H1 (cell line): ENCODE measurements at regions not wholly inside any gene's neighbourhood (a gene's known extent, or its start where the extent isn't known, plus 50 kb on each side); places are given as distances from the start of the nearest gene placed in this dataset.

Experiments used
- CTCF ChIA-PET: fragments of 300-600 bp; sonication (Branson Sonifier 250); formaldehyde crosslinking; loops from one replicate; lab custom pipeline; 2021; ENCODE audit not compliant: partially characterized antibody; lab: Charles Lee
- POLR2A ChIA-PET: fragments of 300-600 bp; sonication (Branson Sonifier 250); formaldehyde crosslinking; loops from one replicate; lab custom pipeline; 2021; ENCODE audit warnings: inconsistent platforms; ENCODE audit not compliant: partially characterized antibody; lab: Charles Lee
- DNase-seq, 2 experiments: peaks; one replicate each; pipeline versions ENCODE4 v3.0.0 to v3.0.0-alpha.2; 2010 to 2022; ENCODE audit warnings: low spot score in 2 of 2, low read depth in 1 of 2, mixed read lengths in 1 of 2
- FAIRE-seq: peaks from 2 replicates; lab custom pipeline; 2011; peaks lifted over from hg19 to GRCh38; lab: Jason Lieb, UNC
- H2AFZ ChIP-seq: 2 replicates; pipeline ENCODE4 v1.8.1; 2012; ENCODE audit warnings: low read length, inconsistent platforms
- H2AK5ac ChIP-seq: 2 replicates; pipeline ENCODE4 v1.6.1; 2013; ENCODE audit warnings: low read depth, low read length
- H2BK120ac ChIP-seq: replicated peaks from 2 replicates; pipeline ENCODE3; 2013; ENCODE audit warnings: low read depth, low read length, inconsistent platforms
- H2BK12ac ChIP-seq: 2 replicates; pipeline ENCODE4 v1.6.1; 2013; ENCODE audit warnings: low read depth, low read length
- H2BK15ac ChIP-seq: 2 replicates; pipeline ENCODE4 v1.6.1; 2013; ENCODE audit warnings: low read length
- H2BK20ac ChIP-seq: 2 replicates; pipeline ENCODE4 v1.6.1; 2013; ENCODE audit warnings: low read length
- H2BK5ac ChIP-seq: 2 replicates; pipeline ENCODE4 v1.6.1; 2013; ENCODE audit warnings: low read depth, low read length
- H3K14ac ChIP-seq: 2 replicates; pipeline ENCODE4 v1.6.1; 2013; ENCODE audit warnings: inconsistent platforms; ENCODE audit not compliant: insufficient read length
- H3K18ac ChIP-seq: 2 replicates; pipeline ENCODE4 v1.6.1; 2013; ENCODE audit warnings: low read length; ENCODE audit errors: extremely low read depth
- H3K23ac ChIP-seq: 2 replicates; pipeline ENCODE4 v1.6.1; 2013; ENCODE audit warnings: inconsistent platforms; ENCODE audit not compliant: insufficient read length
- H3K23me2 ChIP-seq: 2 replicates; pipeline ENCODE4 v1.6.1; 2013; ENCODE audit warnings: low read depth, low read length
- H3K27ac ChIP-seq: 2 replicates; pipeline ENCODE4 v1.6.1; 2011; ENCODE audit warnings: low read depth, low read length, inconsistent platforms
- H3K27me3 ChIP-seq, 4 experiments: replicated peaks in 1 of 4; 1 replicate in 1 of 4; 2 replicates in 3 of 4; pipeline versions ENCODE4 v1.6.1 to v1.8.1; 2011 to 2013; ENCODE audit warnings: low read length in 3 of 4, mild to moderate bottlenecking in 3 of 4, inconsistent platforms in 2 of 4, mixed read lengths in 2 of 4, moderate library complexity in 1 of 4; ENCODE audit not compliant: control insufficient read depth in 3 of 4, insufficient read depth in 3 of 4; ENCODE audit errors: extremely low read depth in 1 of 4
- H3K36me3 ChIP-seq, 4 experiments: 2 replicates each; pipeline versions ENCODE4 v1.6.1 to v1.8.1; 2011 to 2013; ENCODE audit warnings: mild to moderate bottlenecking in 4 of 4, low read length in 3 of 4, moderate library complexity in 2 of 4, control low read depth in 1 of 4, inconsistent platforms in 1 of 4; ENCODE audit not compliant: insufficient read depth in 4 of 4, control insufficient read depth in 2 of 4
- H3K4ac ChIP-seq: replicated peaks from 2 replicates; pipeline ENCODE3; 2013; ENCODE audit warnings: low read length, low read depth, mixed read lengths, inconsistent platforms; ENCODE audit not compliant: insufficient read length
- H3K4me1 ChIP-seq, 4 experiments: replicated peaks in 1 of 4; 1 replicate in 1 of 4; 2 replicates in 3 of 4; pipeline versions ENCODE4 v1.6.1 to v1.8.1; 2011 to 2013; ENCODE audit warnings: low read length in 3 of 4, inconsistent platforms in 2 of 4, mixed read lengths in 1 of 4; ENCODE audit not compliant: insufficient read depth in 4 of 4, control insufficient read depth in 3 of 4
- H3K4me2 ChIP-seq, 2 experiments: 2 replicates each; pipeline versions ENCODE4 v1.6.1 to v1.8.1; 2011 to 2013; ENCODE audit warnings: low read depth in 2 of 2, low read length in 2 of 2, control low read depth in 1 of 2, inconsistent platforms in 1 of 2, mild to moderate bottlenecking in 1 of 2; ENCODE audit not compliant: insufficient read depth in 1 of 2
- H3K4me3 ChIP-seq, 4 experiments: fragments of 200-600, 300-600 bp in 1 of 4; sonication (generic), shearing (Covaris generic), sonication (Bioruptor Twin) in 1 of 4; 2 replicates each; pipeline versions ENCODE4 v1.5.1 to v1.8.1; 2011 to 2016; ENCODE audit warnings: low read length in 4 of 4, low read depth in 3 of 4, control low read depth in 2 of 4, inconsistent platforms in 2 of 4, mild to moderate bottlenecking in 2 of 4, mixed read lengths in 1 of 4, moderate library complexity in 1 of 4; ENCODE audit not compliant: insufficient read depth in 2 of 4; ENCODE audit errors: extremely low read depth in 1 of 4
- H3K56ac ChIP-seq: replicated peaks from 2 replicates; pipeline ENCODE3; 2013; ENCODE audit warnings: low read depth, mild to moderate bottlenecking, mixed read lengths, low read length, inconsistent platforms; ENCODE audit not compliant: insufficient read length
- H3K79me1 ChIP-seq: 2 replicates; pipeline ENCODE4 v1.6.1; 2013; ENCODE audit warnings: low read depth, low read length, control low read depth
- H3K79me2 ChIP-seq, 2 experiments: 2 replicates each; pipeline versions ENCODE4 v1.6.1 to v1.8.1; 2012 to 2013; ENCODE audit warnings: low read length in 2 of 2, mild to moderate bottlenecking in 2 of 2, inconsistent platforms in 1 of 2; ENCODE audit not compliant: insufficient read depth in 2 of 2, control insufficient read depth in 1 of 2
- H3K9ac ChIP-seq, 4 experiments: replicated peaks in 1 of 4; 1 replicate in 1 of 4; 2 replicates in 3 of 4; pipeline versions ENCODE4 v1.6.1 to v1.8.1; 2011 to 2013; ENCODE audit warnings: low read depth in 3 of 4, low read length in 3 of 4, control low read depth in 2 of 4, mild to moderate bottlenecking in 2 of 4, moderate library complexity in 2 of 4, inconsistent platforms in 1 of 4; ENCODE audit errors: extremely low read depth in 1 of 4
- H3K9me3 ChIP-seq, 2 experiments: 2 replicates each; pipeline versions ENCODE4 v1.6.1 to v1.8.1; 2012 to 2013; ENCODE audit warnings: mild to moderate bottlenecking in 2 of 2, moderate library complexity in 2 of 2, control low read depth in 1 of 2, inconsistent platforms in 1 of 2, low read depth in 1 of 2, low read length in 1 of 2, mixed read lengths in 1 of 2; ENCODE audit not compliant: insufficient read depth in 2 of 2
- H4K20me1 ChIP-seq, 2 experiments: replicated peaks in 1 of 2; 2 replicates each; pipeline versions ENCODE3 to v1.8.1; 2011 to 2013; ENCODE audit warnings: inconsistent platforms in 2 of 2, low read length in 2 of 2, mild to moderate bottlenecking in 1 of 2; ENCODE audit not compliant: insufficient read depth in 2 of 2, control insufficient read depth in 1 of 2
- H4K5ac ChIP-seq: 2 replicates; pipeline ENCODE4 v1.6.1; 2013; ENCODE audit warnings: low read length, low read depth, mixed read lengths, inconsistent platforms; ENCODE audit not compliant: insufficient read length
- H4K8ac ChIP-seq: 2 replicates; pipeline ENCODE4 v1.8.0; 2013; ENCODE audit warnings: mild to moderate bottlenecking, moderate library complexity, low read length, inconsistent platforms; ENCODE audit not compliant: insufficient read depth; ENCODE audit errors: extremely low read depth
- H4K91ac ChIP-seq: replicated peaks from 2 replicates; pipeline ENCODE3; 2013; ENCODE audit warnings: low read length, mixed read lengths, inconsistent platforms; ENCODE audit not compliant: insufficient read length
- KDM1A ChIP-seq: fragments of 200-600, 300-600 bp; sonication (generic); IDR thresholded peaks from 2 replicates; pipeline ENCODE4 v1.7.1; 2016; ENCODE audit warnings: mild to moderate bottlenecking, low read length, borderline replicate concordance
- PHF8 ChIP-seq: fragments of 200-600 bp; sonication (generic); conservative IDR thresholded peaks from 2 replicates; pipeline ENCODE4 v1.7.1; 2012; ENCODE audit warnings: low read depth, mild to moderate bottlenecking, inconsistent platforms, low read length, moderate library complexity
- RFX5 ChIP-seq: IDR thresholded peaks from 2 replicates; pipeline ENCODE4 v1.6.1; 2011; ENCODE audit warnings: low read depth, low read length, improper control_type of control experiment, borderline replicate concordance
- WGBS, 2 experiments: shearing (Covaris generic) in 1 of 2; methylation state at CpG; one replicate each; pipeline versions ENCODE4 v1.1.6 to v1.1.7; 2013 to 2015; ENCODE audit warnings: low lambda C conversion rate in 2 of 2, mixed read lengths in 2 of 2, inconsistent platforms in 1 of 2, low coverage in 1 of 2, missing lambda C conversion rate in 1 of 2; ENCODE audit not compliant: insufficient replicate concordance in 2 of 2, insufficient coverage in 1 of 2, insufficient read length in 1 of 2; ENCODE audit errors: extremely low coverage in 1 of 2, missing lambda C conversion rate in 1 of 2; 5-methylcytosine and 5-hydroxymethylcytosine counted together

DNA sequence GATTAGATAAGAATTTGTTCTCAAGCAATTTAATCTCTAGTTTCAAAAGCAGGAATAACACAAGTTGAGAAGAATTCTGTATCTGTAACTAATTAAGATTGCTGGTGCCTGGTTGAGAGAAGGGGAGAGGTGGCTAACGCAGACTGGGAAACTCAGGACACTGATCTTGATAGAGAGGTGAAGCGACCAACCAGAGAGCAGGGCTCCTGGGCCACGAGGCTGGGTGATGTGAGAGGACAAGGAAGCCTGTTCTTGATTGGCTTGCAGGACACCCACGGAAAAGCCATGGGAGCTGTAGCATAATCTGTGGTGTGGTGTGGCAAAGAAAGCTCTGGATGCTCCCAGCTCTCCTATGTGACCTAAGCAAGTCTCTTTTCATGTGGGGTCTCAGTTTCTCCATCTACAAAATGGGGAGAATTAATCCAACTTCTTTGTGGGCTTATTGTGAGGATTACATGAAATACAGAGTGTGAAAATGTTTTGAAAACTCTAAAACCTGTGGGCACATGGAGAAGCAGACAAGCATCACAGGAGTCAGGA, 594.1 kb upstream of the BRINP1 start:
- Histone ChIP-seq H2BK5ac (peak overlapping the region; percentile 95), H3K4me3 (no peak overlapping the region; a peak in 1 of 8 replicates), H3K27me3 (no peaks in the 10 kb centered on the region), H3K4me1 (peaks cover 1 to 12% (median 10%) of the 10 kb centered on the region in 4 experiments; a peak in 4 of 7 replicates), H3K23ac (no peak overlapping the region), H2AK5ac (peak overlapping the region; percentile 87; the same call in 1 of the 2 replicates), H3K79me1 (no peaks in the 10 kb centered on the region), H2BK20ac (peak overlapping the region; percentile 97), H3K14ac (no peak overlapping the region), H3K23me2 (no peaks in the 10 kb centered on the region), H3K9me3 (peaks cover 10 to 11% of the 10 kb centered on the region in 2 experiments), H3K56ac (no peak overlapping the region), H3K27ac (peak overlapping the region; percentile 57), H4K91ac (peak overlapping the region; percentile 98), H2BK15ac (no peak overlapping the region), H4K5ac (peak overlapping the region; percentile 74), H3K18ac (peak overlapping the region; percentile 98), H3K9ac (peak overlapping the region in 1 of 4 experiments; percentile 44; a peak in 2 of 7 replicates), H2AFZ (no peak overlapping the region), H3K79me2 (no peaks in the 10 kb centered on the region), H4K8ac (no peak overlapping the region), H3K36me3 (peaks cover 0 to 5% (median 0%) of the 10 kb centered on the region in 4 experiments; a peak in 1 of 8 replicates), H2BK12ac (peak overlapping the region; percentile 94), H4K20me1 (no peaks in the 10 kb centered on the region), H3K4ac (peak overlapping the region; percentile 20), H3K4me2 (peak overlapping the region; percentile 32 to 49; a peak in 3 of 4 replicates), H2BK120ac (peak overlapping the region; percentile 85)
- ChIA-PET POLR2A (interaction anchor here (0.7 to 1.3 kb wide), 3 partner anchors 9 to 476 kb away, joined by 3 read pairs; no protein-coding TSS in a partner anchor), CTCF (interaction anchor here (0.6 to 1.9 kb wide), 8 partner anchors 13 to 593 kb away, joined by 3 to 5 read pairs (median 3); no protein-coding TSS in a partner anchor)
- WGBS, 2 experiments, result 49% methylated on average over 4 of the region's 4 CpGs; no CpG with 5 or more reads in 1 of the 2 experiments
- DNase-seq (peak; percentile 27 to 57), FAIRE-seq (no peak)
- TF ChIP-seq RFX5, result no peak
- TF ChIP-seq KDM1A, result peak; percentile 87
- no peak for TF ChIP-seq PHF8
